ENCODE measurements at regions not wholly inside any gene's neighbourhood (a gene's known extent, or its start where the extent isn't known, plus 50 kb on each side); places are given as distances from the start of the nearest gene placed in this dataset.

GRCh38 chr22:48897645-48898370 is 929.9 kb downstream of the BRD1 start (continued):
- no peak for TF ChIP-seq ZNF462 (CRISPR knock-in tag; IDR thresholded peaks at IDR 0.05)
- no peak for TF ChIP-seq REST (IDR thresholded peaks at IDR 0.05; ENCODE audit: unreplicated experiment)

- DNase-seq (ENCODE audit: low spot score) (no peak), ATAC-seq (no peak)
- Mint-ChIP-seq H3K27me3 (ENCODE audit: insufficient read depth, low read depth, poor library complexity) (peaks cover 8% of the 10 kb centered on the region), H3K36me3 (ENCODE audit: low read depth) (no peaks in the 10 kb centered on the region), H3K4me3 (no peak overlapping the region), H3K4me1 (no peaks in the 10 kb centered on the region), H3K9me3 (no peaks in the 10 kb centered on the region), H3K27ac (no peak overlapping the region)
- no peak overlapping the region for H3K4me3 ChIP-seq
- H3F3A ChIP-seq (replicated peaks; ENCODE audit: low read depth), result no peaks in the 10 kb centered on the region
- H3K36me3 ChIP-seq (ENCODE audit: insufficient read depth), result no peaks in the 10 kb centered on the region
- no peak overlapping the region for H3K4me2 ChIP-seq
- no peaks in the 10 kb centered on the region for H3K79me2 ChIP-seq (replicated peaks; ENCODE audit: insufficient read depth)
- no peaks in the 10 kb centered on the region for H3K4me1 ChIP-seq (ENCODE audit: insufficient read depth)
- no peaks in the 10 kb centered on the region for H3K27me3 ChIP-seq (ENCODE audit: insufficient read depth)
- no peaks in the 10 kb centered on the region for H4K20me1 ChIP-seq (replicated peaks; ENCODE audit: insufficient read depth)
- H3K9me2 ChIP-seq (ENCODE audit: insufficient read depth), result no peaks in the 10 kb centered on the region
- no peak overlapping the region for H3K27ac ChIP-seq (ENCODE audit: low read depth)
- H2AFZ ChIP-seq, result no peak overlapping the region
- TF ChIP-seq ZNF331 (CRISPR knock-in tag; IDR thresholded peaks at IDR 0.05; ENCODE audit: low read depth), result no peak
- no peak for TF ChIP-seq EZH2phosphoT487 (IDR thresholded peaks at IDR 0.05; ENCODE audit: unreplicated experiment)
- no peak for TF ChIP-seq EZH2 (IDR thresholded peaks at IDR 0.05; ENCODE audit: low read depth, unreplicated experiment)
- no peak for TF ChIP-seq CTCF (conservative IDR thresholded peaks at IDR 0.05; ENCODE audit: low read depth in 2 of 2)
- no peak for TF ChIP-seq POLR2AphosphoS5 (IDR thresholded peaks at IDR 0.05; ENCODE audit: low read depth)
- no peak for TF ChIP-seq CREB1 (CRISPR knock-in tag; IDR thresholded peaks at IDR 0.05; ENCODE audit: low read depth)
Measured at GRCh38 chr22:48896766-48897644, 930.7 kb downstream of the BRD1 start.

All from GM23338 (cell line).